HG03469 (cell line): ENCODE measurements at regions not wholly inside any gene's neighbourhood (a gene's known extent, or its start where the extent isn't known, plus 50 kb on each side); places are given as distances from the start of the nearest gene placed in this dataset.

Source experiments
- ATAC-seq: cut with Tn5 transposase; IDR thresholded peaks from one replicate; pipeline ENCODE4 v1.9.1; 2021; ENCODE audit warnings: mild to moderate bottlenecking, moderate library complexity, moderate number of reproducible peaks; ENCODE audit not compliant: unreplicated experiment

- ATAC-seq, result no peak
Observed at GRCh38 chr1:239322369-239322768, 64.0 kb upstream of the CHRM3 start.

- ATAC-seq, result no peak
Observed at GRCh38 chr1:239321877-239322276, 64.5 kb upstream of the CHRM3 start.

- no peak for ATAC-seq
Observed at GRCh38 chr1:239317948-239318347, 68.4 kb upstream of the CHRM3 start.

- no peak for ATAC-seq
Observed at GRCh38 chr1:239315631-239316217, 70.6 kb upstream of the CHRM3 start.

GRCh38 chr1:239311331-239311730, 75.0 kb upstream of the CHRM3 start:
- ATAC-seq, result no peak

GRCh38 chr1:239308701-239309333, 77.6 kb upstream of the CHRM3 start:
- no peak for ATAC-seq

GRCh38 chr1:239307886-239308285, 78.5 kb upstream of the CHRM3 start:
- ATAC-seq, result no peak

GRCh38 chr1:239306426-239306825, 79.9 kb upstream of the CHRM3 start:
- ATAC-seq, result no peak

GRCh38 chr1:239303289-239303688, 83.1 kb upstream of the CHRM3 start:
- no peak for ATAC-seq

- ATAC-seq, result no peak
Observed at GRCh38 chr1:239302696-239303095, 83.7 kb upstream of the CHRM3 start.

GRCh38 chr1:239301251-239301650, 85.1 kb upstream of the CHRM3 start:
- ATAC-seq, result no peak

- no peak for ATAC-seq
Observed at GRCh38 chr1:239297910-239298309, 88.5 kb upstream of the CHRM3 start.

GRCh38 chr1:239293350-239294110, 92.8 kb upstream of the CHRM3 start:
- no peak for ATAC-seq

GRCh38 chr1:239288820-239289554, 97.4 kb upstream of the CHRM3 start:
- no peak for ATAC-seq

GRCh38 chr1:239287296-239287695, 99.1 kb upstream of the CHRM3 start:
- no peak for ATAC-seq

- no peak for ATAC-seq
Observed at GRCh38 chr1:239283216-239283615, 103.2 kb upstream of the CHRM3 start.

- ATAC-seq, result no peak
Observed at GRCh38 chr1:239282411-239282810, 104.0 kb upstream of the CHRM3 start.

- ATAC-seq, result no peak
Observed at GRCh38 chr1:239276051-239276450, 110.3 kb upstream of the CHRM3 start.

- no peak for ATAC-seq
Observed at GRCh38 chr1:239274242-239274830, 112.0 kb upstream of the CHRM3 start.

- ATAC-seq, result no peak
Observed at GRCh38 chr1:239270509-239270908, 115.9 kb upstream of the CHRM3 start.

- no peak for ATAC-seq
Observed at GRCh38 chr1:239269706-239270105, 116.7 kb upstream of the CHRM3 start.
